ENCODE measurements at regions not wholly inside any gene's neighbourhood (a gene's known extent, or its start where the extent isn't known, plus 50 kb on each side); places are given as distances from the start of the nearest gene placed in this dataset.
A peak's percentile ranks its signal among the peaks of the same experiment; 100 is the strongest.
"Not testable (repeated sequence)": the region's sequence is repeated elsewhere in the genome, so short reads cannot be mapped to it uniquely, and the experiment has no call there.

DNA sequence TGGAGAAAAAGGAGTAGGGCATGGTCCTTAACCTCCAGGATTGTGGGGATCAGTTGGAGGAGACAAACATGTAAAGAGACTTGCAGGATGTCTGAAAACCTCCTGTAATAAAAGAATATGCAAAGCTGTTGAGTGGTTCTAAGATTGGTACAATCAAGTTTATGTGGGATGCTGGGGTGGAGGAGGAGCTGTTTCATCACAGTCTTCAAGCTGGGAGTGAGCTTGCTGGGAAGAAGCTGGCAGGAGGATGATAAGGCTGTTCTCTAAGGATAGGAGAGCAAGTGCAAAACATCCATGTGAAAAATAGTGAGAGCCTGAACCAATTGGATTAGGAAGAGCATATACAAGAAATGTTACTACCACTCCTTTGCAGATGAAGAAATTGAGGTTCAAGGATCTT lies 161.9 kb upstream of the CRIM1 start:
- H3K9me3 Mint-ChIP-seq: peaks cover 0 to under 1% (median 0%) of the 10 kb centered on the region in 8 donors
- H3K27ac Mint-ChIP-seq: no peak overlapping the region
- no peaks in the 10 kb centered on the region for H3K36me3 Mint-ChIP-seq
- ChIA-PET POLR2A (ENCODE audit: partially characterized antibody) (no interaction called here), CTCF (ENCODE audit: partially characterized antibody) (no interaction called here)
- no peak for DNase-seq
- H3K4me1 Mint-ChIP-seq: no peaks in the 10 kb centered on the region
- H3K27ac ChIP-seq (ENCODE audit: low read depth, low read length): no peak overlapping the region
- intact Hi-C loops (cut with micrococcal nuclease): no loop called here
- no peaks in the 10 kb centered on the region for H3K27me3 Mint-ChIP-seq
- no peaks in the 10 kb centered on the region for H3K27me3 ChIP-seq (ENCODE audit: insufficient read depth, low read length)
- no peaks in the 10 kb centered on the region for H3K36me3 ChIP-seq (ENCODE audit: insufficient read depth, low read length)
- no peaks in the 10 kb centered on the region for H3K4me1 ChIP-seq (ENCODE audit: insufficient read depth, low read length)
- H3K9me3 ChIP-seq (ENCODE audit: control insufficient read depth in 1 of 2, low read length in 2 of 2): no peaks in the 10 kb centered on the region
- H3K4me3 Mint-ChIP-seq: no peak overlapping the region
- no peak overlapping the region for H3K4me3 ChIP-seq (ENCODE audit: low read length in 2 of 2)

DNA sequence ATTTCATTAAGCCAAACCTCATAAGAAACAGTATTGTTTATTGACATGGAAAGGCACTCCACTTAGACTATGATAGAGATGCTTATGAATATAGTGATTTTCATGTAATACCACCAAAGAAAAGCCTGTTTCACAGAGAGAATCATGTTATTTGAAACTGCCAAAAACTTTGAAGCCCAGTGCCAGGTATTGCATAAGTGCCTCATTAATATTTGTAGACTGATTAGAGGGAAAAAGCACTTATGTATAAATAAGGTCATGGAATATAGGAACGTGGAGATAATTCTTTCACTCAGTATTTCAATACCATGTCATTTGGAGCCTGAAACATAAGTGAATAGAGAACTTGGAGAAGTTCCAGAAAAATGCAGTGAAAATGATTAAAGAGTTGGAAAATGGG lies 162.6 kb upstream of the CRIM1 start:
- POLR2A ChIA-PET (ENCODE audit: partially characterized antibody): no interaction called here
- H3K36me3 Mint-ChIP-seq: no peaks in the 10 kb centered on the region
- no peaks in the 10 kb centered on the region for H3K9me3 ChIP-seq (ENCODE audit: control insufficient read depth in 1 of 2, low read length in 2 of 2)
- H3K4me1 ChIP-seq (ENCODE audit: insufficient read depth, low read length): no peaks in the 10 kb centered on the region
- H3K36me3 ChIP-seq (ENCODE audit: insufficient read depth, low read length): no peaks in the 10 kb centered on the region
- intact Hi-C loops (cut with micrococcal nuclease): no loop called here
- H3K27ac Mint-ChIP-seq: no peak overlapping the region
- no peak for DNase-seq
- no peaks in the 10 kb centered on the region for H3K9me3 Mint-ChIP-seq
- no peaks in the 10 kb centered on the region for H3K4me1 Mint-ChIP-seq
- H3K27me3 ChIP-seq (ENCODE audit: insufficient read depth, low read length): no peaks in the 10 kb centered on the region
- no peak overlapping the region for H3K27ac ChIP-seq (ENCODE audit: low read depth, low read length)
- no peaks in the 10 kb centered on the region for H3K27me3 Mint-ChIP-seq
- H3K4me3 ChIP-seq (ENCODE audit: low read length in 2 of 2): no peak overlapping the region
- CTCF ChIA-PET (ENCODE audit: partially characterized antibody): no interaction called here
- no peak overlapping the region for H3K4me3 Mint-ChIP-seq

DNA sequence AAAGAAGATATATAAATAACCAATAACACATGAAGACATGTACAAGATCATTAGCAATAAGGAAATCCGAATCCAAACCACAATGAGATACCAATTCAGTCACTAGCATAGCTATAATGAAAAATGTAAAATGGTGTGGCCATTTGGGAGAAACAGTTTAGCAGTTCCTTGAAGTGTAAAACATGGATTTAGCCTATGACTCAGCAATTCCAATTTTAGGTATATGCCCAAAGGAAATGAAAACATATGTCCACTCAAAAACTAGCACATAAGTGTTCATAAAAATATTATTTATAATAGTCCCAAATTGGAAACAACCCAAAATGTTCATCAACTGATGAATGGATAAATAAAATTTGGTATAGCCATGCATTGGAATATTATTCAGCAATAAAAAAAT lies 165.5 kb upstream of the CRIM1 start:
- H3K9me3 ChIP-seq (ENCODE audit: control insufficient read depth in 1 of 2, low read length in 2 of 2): no peaks in the 10 kb centered on the region
- no peak overlapping the region for H3K27ac ChIP-seq (ENCODE audit: low read depth, low read length)
- Mint-ChIP-seq H3K4me1 (no peaks in the 10 kb centered on the region), H3K4me3 (no peak overlapping the region), H3K36me3 (no peaks in the 10 kb centered on the region), H3K27me3 (no peaks in the 10 kb centered on the region), H3K27ac (peak overlapping the region in 1 of 7 donors; percentile 20), H3K9me3 (peaks cover 0 to 3% (median 0%) of the 10 kb centered on the region in 8 donors)
- CTCF ChIA-PET (ENCODE audit: partially characterized antibody): no interaction called here
- no peaks in the 10 kb centered on the region for H3K36me3 ChIP-seq (ENCODE audit: insufficient read depth, low read length)
- intact Hi-C loops (cut with micrococcal nuclease): no loop called here
- H3K27me3 ChIP-seq (ENCODE audit: insufficient read depth, low read length): no peaks in the 10 kb centered on the region
- H3K4me1 ChIP-seq (ENCODE audit: insufficient read depth, low read length): no peaks in the 10 kb centered on the region
- no peak for DNase-seq
- POLR2A ChIA-PET (ENCODE audit: partially characterized antibody): no interaction called here
- no peak overlapping the region for H3K4me3 ChIP-seq (ENCODE audit: low read length in 2 of 2)

DNA sequence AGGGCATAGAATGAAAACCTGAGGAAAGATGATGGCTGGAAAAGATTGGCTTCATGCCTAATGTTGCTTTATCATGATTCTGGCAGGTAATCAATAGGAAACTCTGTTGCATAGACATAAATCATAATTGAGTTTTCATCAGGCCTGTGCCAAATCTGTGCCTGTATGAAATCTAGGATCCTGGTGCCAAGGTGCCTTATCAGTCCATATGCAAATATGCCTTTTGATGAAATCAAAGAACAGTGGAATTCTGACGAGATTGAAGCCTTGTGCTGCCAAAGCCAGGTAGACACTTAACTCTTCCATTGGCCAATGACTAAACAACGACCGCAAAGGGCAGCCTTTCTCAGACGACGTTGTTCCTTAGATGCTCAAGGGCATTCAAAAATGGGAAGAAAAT lies 170.0 kb upstream of the CRIM1 start:
- ChIA-PET POLR2A (ENCODE audit: partially characterized antibody) (no interaction called here), CTCF (ENCODE audit: partially characterized antibody) (no interaction called here)
- no peaks in the 10 kb centered on the region for H3K4me1 ChIP-seq (ENCODE audit: insufficient read depth, low read length)
- no peak overlapping the region for H3K27ac Mint-ChIP-seq
- H3K36me3 Mint-ChIP-seq: no peaks in the 10 kb centered on the region
- no peak overlapping the region for H3K27ac ChIP-seq (ENCODE audit: low read depth, low read length)
- peaks cover 0 to 3% (median 0%) of the 10 kb centered on the region in 8 donors for H3K9me3 Mint-ChIP-seq
- H3K9me3 ChIP-seq (ENCODE audit: control insufficient read depth in 1 of 2, low read length in 2 of 2): no peaks in the 10 kb centered on the region
- intact Hi-C loops (cut with micrococcal nuclease): no loop called here
- H3K27me3 ChIP-seq (ENCODE audit: insufficient read depth, low read length): no peaks in the 10 kb centered on the region
- H3K4me3 ChIP-seq (ENCODE audit: low read length in 2 of 2): no peak overlapping the region
- no peak overlapping the region for H3K4me3 Mint-ChIP-seq
- H3K27me3 Mint-ChIP-seq: no peaks in the 10 kb centered on the region
- no peaks in the 10 kb centered on the region for H3K36me3 ChIP-seq (ENCODE audit: insufficient read depth, low read length)
- no peak for DNase-seq
- no peaks in the 10 kb centered on the region for H3K4me1 Mint-ChIP-seq

DNA sequence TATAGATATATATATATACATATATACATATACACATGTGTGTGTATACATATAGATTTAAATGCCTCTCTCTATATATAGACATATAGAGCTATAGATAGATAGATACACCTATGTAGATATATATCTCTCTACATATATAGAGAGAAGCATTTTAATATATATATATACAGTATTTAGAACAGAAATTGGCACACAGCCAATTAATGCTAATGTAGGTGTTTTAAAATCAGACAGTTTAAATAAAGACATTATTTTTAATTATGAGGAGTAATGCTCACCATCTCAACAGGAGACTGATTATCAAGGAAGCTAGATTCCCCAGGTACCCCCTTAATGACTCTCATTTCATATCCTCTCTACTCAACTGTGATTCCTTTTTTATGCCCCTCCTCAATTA lies 170.7 kb upstream of the CRIM1 start:
- Mint-ChIP-seq H3K4me3 (no peak overlapping the region), H3K27ac (no peak overlapping the region), H3K27me3 (no peaks in the 10 kb centered on the region)

DNA sequence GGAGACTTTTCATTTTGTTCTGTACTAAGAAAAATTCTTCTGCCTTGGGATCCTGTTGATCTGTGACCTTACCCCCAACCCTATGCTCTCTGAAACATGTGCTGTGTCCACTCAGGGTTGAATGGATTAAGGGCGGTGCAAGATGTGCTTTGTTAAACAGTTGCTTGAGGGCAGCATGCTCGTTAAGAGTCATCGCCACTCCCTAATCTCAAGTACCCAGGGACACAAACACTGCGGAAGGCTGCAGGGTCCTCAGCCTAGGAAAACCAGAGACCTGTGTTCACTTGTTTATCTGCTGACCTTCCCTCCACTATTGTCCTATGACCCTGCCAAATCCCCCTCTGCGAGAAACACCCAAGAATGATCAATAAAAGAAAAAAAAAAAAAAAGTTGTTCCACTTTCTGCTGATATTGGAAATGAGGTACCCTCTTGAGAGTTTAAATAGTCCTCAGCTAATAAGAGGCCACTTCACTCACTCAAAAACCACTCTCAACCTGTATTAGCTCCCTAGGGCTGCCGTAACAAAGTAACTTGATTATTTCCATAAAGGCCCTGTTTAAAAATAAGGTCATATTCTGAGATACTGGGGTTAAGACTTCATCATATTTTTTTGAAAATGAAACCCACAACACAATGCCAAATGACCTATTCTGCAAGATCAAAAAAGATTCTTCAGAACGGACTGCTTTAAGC lies 174.6 kb upstream of the CRIM1 start:
- H3K4me1 ChIP-seq (ENCODE audit: insufficient read depth, low read length); H3K9me3 Mint-ChIP-seq; DNase-seq; H3K9me3 ChIP-seq (ENCODE audit: control insufficient read depth in 1 of 2, low read length in 2 of 2); H3K4me3 ChIP-seq (ENCODE audit: low read length in 2 of 2); H3K4me3 Mint-ChIP-seq; H3K27me3 Mint-ChIP-seq; H3K27ac Mint-ChIP-seq; CTCF ChIA-PET (ENCODE audit: partially characterized antibody); H3K36me3 ChIP-seq (ENCODE audit: insufficient read depth, low read length); POLR2A ChIA-PET (ENCODE audit: partially characterized antibody); H3K4me1 Mint-ChIP-seq; H3K36me3 Mint-ChIP-seq; H3K27ac ChIP-seq (ENCODE audit: low read depth, low read length); intact Hi-C loops (cut with micrococcal nuclease); H3K27me3 ChIP-seq (ENCODE audit: insufficient read depth, low read length): not testable (repeated sequence)

More for the DNA sequence above, 170.7 kb upstream of the CRIM1 start:
- Histone ChIP-seq H3K27ac (ENCODE audit: low read depth, low read length) (no peak overlapping the region), H3K9me3 (ENCODE audit: control insufficient read depth in 1 of 2, low read length in 2 of 2) (no peaks in the 10 kb centered on the region), H3K4me3 (ENCODE audit: low read length in 2 of 2) (no peak overlapping the region), H3K36me3 (ENCODE audit: insufficient read depth, low read length) (no peaks in the 10 kb centered on the region), H3K4me1 (ENCODE audit: insufficient read depth, low read length) (no peaks in the 10 kb centered on the region), H3K27me3 (ENCODE audit: insufficient read depth, low read length) (no peaks in the 10 kb centered on the region)
- ChIA-PET CTCF (ENCODE audit: partially characterized antibody) (no interaction called here), POLR2A (ENCODE audit: partially characterized antibody) (no interaction called here)
- H3K4me1 Mint-ChIP-seq: no peaks in the 10 kb centered on the region
- no peaks in the 10 kb centered on the region for H3K36me3 Mint-ChIP-seq
- peaks cover 0 to 3% (median 0%) of the 10 kb centered on the region in 8 donors for H3K9me3 Mint-ChIP-seq
- intact Hi-C loops (cut with micrococcal nuclease): no loop called here
- DNase-seq: no peak

DNA sequence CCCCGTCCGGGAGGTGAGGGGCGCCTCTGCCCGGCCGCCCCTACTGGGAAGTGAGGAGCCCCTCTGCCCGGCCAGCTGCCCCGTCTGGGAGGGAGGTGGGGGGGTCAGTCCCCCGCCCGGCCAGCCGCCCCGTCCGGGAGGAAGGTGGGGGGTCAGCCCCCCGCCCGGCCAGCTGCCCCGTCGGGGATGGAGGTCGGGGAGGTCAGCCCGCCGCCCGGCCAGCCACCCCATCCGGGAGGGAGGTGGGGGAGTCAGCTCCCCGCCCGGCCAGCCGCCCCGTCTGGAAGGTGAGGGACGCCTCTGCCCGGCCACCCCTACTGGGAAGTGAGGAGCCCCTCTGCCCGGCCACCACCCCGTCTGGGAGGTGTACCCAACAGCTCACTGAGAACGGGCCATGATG lies 175.3 kb upstream of the CRIM1 start:
- H3K4me1 ChIP-seq (ENCODE audit: insufficient read depth, low read length); H3K36me3 Mint-ChIP-seq; H3K27me3 Mint-ChIP-seq; H3K27ac ChIP-seq (ENCODE audit: low read depth, low read length); H3K27ac Mint-ChIP-seq; POLR2A ChIA-PET (ENCODE audit: partially characterized antibody); H3K36me3 ChIP-seq (ENCODE audit: insufficient read depth, low read length); H3K4me1 Mint-ChIP-seq; intact Hi-C loops (cut with micrococcal nuclease); CTCF ChIA-PET (ENCODE audit: partially characterized antibody); H3K4me3 Mint-ChIP-seq; H3K9me3 ChIP-seq (ENCODE audit: control insufficient read depth in 1 of 2, low read length in 2 of 2); H3K9me3 Mint-ChIP-seq; DNase-seq; H3K4me3 ChIP-seq (ENCODE audit: low read length in 2 of 2); H3K27me3 ChIP-seq (ENCODE audit: insufficient read depth, low read length): not testable (repeated sequence)

DNA sequence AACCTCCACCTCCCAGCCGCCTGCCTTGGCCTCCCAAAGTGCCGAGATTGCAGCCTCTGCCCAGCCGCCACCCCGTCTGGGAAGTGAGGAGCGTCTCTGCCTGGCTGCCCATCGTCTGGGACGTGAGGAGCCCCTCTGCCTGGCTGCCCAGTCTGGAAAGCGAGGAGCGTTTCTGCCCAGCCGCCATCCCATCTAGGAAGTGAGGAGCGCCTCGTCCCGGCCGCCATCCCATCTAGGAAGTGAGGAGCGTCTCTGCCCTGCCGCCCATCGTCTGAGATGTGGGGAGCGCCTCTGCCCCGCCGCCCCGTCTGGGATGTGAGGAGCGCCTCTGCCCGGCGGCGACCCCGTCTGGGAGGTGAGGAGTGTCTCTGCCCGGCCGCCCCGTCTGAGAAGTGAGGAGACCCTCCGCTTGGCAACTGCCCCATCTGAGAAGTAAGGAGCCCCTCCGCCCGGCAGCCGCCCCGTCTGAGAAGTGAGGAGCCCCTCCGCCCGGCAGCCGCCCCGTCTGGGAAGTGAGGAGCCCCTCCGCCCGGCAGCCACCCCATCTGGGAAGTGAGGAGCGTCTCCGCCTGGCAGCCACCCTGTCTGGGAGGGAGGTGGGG lies 175.8 kb upstream of the CRIM1 start:
- H3K27ac Mint-ChIP-seq; H3K4me1 Mint-ChIP-seq; POLR2A ChIA-PET (ENCODE audit: partially characterized antibody): not testable (repeated sequence)

More for the DNA sequence above, 175.8 kb upstream of the CRIM1 start:
- H3K9me3 ChIP-seq (ENCODE audit: control insufficient read depth in 1 of 2, low read length in 2 of 2); intact Hi-C loops (cut with micrococcal nuclease); H3K4me3 Mint-ChIP-seq; H3K36me3 ChIP-seq (ENCODE audit: insufficient read depth, low read length); H3K27ac ChIP-seq (ENCODE audit: low read depth, low read length); H3K36me3 Mint-ChIP-seq; CTCF ChIA-PET (ENCODE audit: partially characterized antibody); H3K27me3 ChIP-seq (ENCODE audit: insufficient read depth, low read length); H3K4me1 ChIP-seq (ENCODE audit: insufficient read depth, low read length); H3K27me3 Mint-ChIP-seq; DNase-seq; H3K9me3 Mint-ChIP-seq; H3K4me3 ChIP-seq (ENCODE audit: low read length in 2 of 2): not testable (repeated sequence)

Data from CD4-positive, alpha-beta memory T cell (primary cell).